DND-41 (cell line): ENCODE measurements at regions not wholly inside any gene's neighbourhood (a gene's known extent, or its start where the extent isn't known, plus 50 kb on each side); places are given as distances from the start of the nearest gene placed in this dataset.

Source experiments
- ATAC-seq: fragments of 200-7000 bp; cut with Tn5 transposase; 3 replicates; pipeline ENCODE4 v1.9.1; 2021; ENCODE audit warnings: low read depth; ENCODE audit not compliant: insufficient read depth
- DNase-seq: peaks from one replicate; pipeline ENCODE4 v3.0.0-alpha.2; 2020
- H2AFZ ChIP-seq: 2 replicates; pipeline ENCODE4 v1.6.0; 2012; ENCODE audit warnings: low read depth, low read length
- H3K27ac ChIP-seq: 2 replicates; pipeline ENCODE4 v1.5.1; 2012; ENCODE audit warnings: low read length, inconsistent platforms
- H3K27me3 ChIP-seq: fragments of 200-600 bp; sonication (generic); 2 replicates; pipeline ENCODE4 v1.6.0; 2012; ENCODE audit warnings: low read length, mild to moderate bottlenecking, inconsistent platforms; ENCODE audit not compliant: insufficient read depth, poor library complexity
- H3K36me3 ChIP-seq: 2 replicates; pipeline ENCODE4 v1.5.1; 2012; ENCODE audit warnings: low read length, inconsistent platforms; ENCODE audit not compliant: insufficient read depth
- H3K4me1 ChIP-seq: 2 replicates; pipeline ENCODE4 v1.5.1; 2012; ENCODE audit warnings: mild to moderate bottlenecking, low read length; ENCODE audit not compliant: insufficient read depth
- H3K4me2 ChIP-seq: 2 replicates; pipeline ENCODE4 v1.6.0; 2012; ENCODE audit warnings: mild to moderate bottlenecking, moderate library complexity, low read length, inconsistent platforms; ENCODE audit not compliant: insufficient read depth
- H3K4me3 ChIP-seq, 2 experiments: fragments of 200-600 bp in 1 of 2; shearing (Covaris generic) in 1 of 2; 2 replicates each; pipeline ENCODE4 v1.5.1; 2012 to 2016; ENCODE audit warnings: inconsistent platforms in 2 of 2, low read length in 2 of 2, mild to moderate bottlenecking in 2 of 2, low read depth in 1 of 2, moderate library complexity in 1 of 2
- H3K79me2 ChIP-seq: 2 replicates; pipeline ENCODE4 v1.6.0; 2012; ENCODE audit warnings: low read length, inconsistent platforms; ENCODE audit not compliant: insufficient read depth
- H3K9ac ChIP-seq: 2 replicates; pipeline ENCODE4 v1.6.0; 2012; ENCODE audit warnings: low read depth, mild to moderate bottlenecking, inconsistent platforms, low read length, moderate library complexity
- H3K9me3 ChIP-seq: 2 replicates; pipeline ENCODE4 v1.5.1; 2012; ENCODE audit warnings: low read length, moderate library complexity, mild to moderate bottlenecking, inconsistent platforms; ENCODE audit not compliant: insufficient read depth, severe bottlenecking
- H4K20me1 ChIP-seq: 2 replicates; pipeline ENCODE4 v1.6.0; 2012; ENCODE audit warnings: low read length; ENCODE audit not compliant: insufficient read depth
- EZH2 ChIP-seq: IDR thresholded peaks from 3 replicates; pipeline ENCODE4 v1.6.1; 2012; ENCODE audit warnings: borderline replicate concordance, low read depth, mild to moderate bottlenecking, moderate library complexity, low read length, inconsistent platforms; ENCODE audit not compliant: severe bottlenecking
- TF ChIP-seq, protein P1 (sequence below): IDR thresholded peaks from 2 replicates; pipeline ENCODE4 v1.5.1; 2012; ENCODE audit warnings: borderline replicate concordance, low read length, moderate library complexity, mild to moderate bottlenecking; ENCODE audit not compliant: poor library complexity, severe bottlenecking; ENCODE audit errors: extremely low read depth

DNA sequence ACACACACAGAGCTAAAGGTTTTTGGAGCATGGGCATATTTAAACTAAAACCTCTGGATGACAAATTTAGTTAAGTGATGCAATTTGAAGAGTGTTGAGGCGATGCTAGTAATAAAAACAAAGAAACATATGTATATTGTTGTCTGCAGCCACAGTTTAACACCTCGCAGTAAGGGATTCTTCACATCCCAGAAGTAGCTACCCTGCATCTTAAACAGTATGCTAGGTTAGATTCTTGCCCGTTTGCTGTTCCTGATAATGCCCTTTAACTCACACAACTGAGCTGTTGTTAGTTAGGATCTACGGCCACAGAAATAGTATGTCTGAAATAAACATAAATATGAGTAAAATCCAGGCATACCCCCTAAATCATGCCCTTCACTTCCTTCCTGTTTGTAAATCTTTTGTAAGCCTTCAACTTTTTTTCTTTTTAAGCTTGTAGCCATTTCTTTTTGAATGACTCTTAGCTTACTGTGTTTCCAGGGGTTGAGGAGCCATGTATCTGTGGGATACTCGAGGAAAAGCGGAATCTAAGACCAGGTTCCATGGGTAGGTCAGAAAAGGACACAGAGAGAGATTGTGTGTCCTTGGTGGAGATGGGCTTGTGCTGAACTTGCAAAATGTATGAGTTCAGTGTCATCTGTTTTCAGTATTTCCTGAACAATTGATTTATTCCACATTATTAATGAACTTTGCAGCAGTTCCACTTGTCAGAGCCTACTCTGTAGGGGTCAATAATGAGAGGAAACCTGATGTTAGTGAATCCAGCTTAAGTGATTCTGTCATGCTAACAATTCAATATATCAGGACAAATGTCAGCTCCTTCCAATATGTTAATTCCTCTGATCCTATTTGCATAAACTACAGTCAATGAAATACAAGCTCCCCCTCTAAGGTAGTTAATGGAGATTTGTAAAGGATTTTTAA is 349.6 kb downstream of the GPAT3 start:
- DNase-seq (no peak), ATAC-seq (no peak)
- Histone ChIP-seq H3K4me2 (no peak overlapping the region), H3K4me3 (no peak overlapping the region), H3K79me2 (no peaks in the 10 kb centered on the region), H2AFZ (no peak overlapping the region), H3K27me3 (no peaks in the 10 kb centered on the region), H3K9ac (no peak overlapping the region), H3K9me3 (no peaks in the 10 kb centered on the region), H4K20me1 (no peaks in the 10 kb centered on the region), H3K36me3 (no peaks in the 10 kb centered on the region), H3K27ac (no peak overlapping the region), H3K4me1 (no peaks in the 10 kb centered on the region)
- TF ChIP-seq EZH2: no peak
- TF ChIP-seq, protein P1, sequence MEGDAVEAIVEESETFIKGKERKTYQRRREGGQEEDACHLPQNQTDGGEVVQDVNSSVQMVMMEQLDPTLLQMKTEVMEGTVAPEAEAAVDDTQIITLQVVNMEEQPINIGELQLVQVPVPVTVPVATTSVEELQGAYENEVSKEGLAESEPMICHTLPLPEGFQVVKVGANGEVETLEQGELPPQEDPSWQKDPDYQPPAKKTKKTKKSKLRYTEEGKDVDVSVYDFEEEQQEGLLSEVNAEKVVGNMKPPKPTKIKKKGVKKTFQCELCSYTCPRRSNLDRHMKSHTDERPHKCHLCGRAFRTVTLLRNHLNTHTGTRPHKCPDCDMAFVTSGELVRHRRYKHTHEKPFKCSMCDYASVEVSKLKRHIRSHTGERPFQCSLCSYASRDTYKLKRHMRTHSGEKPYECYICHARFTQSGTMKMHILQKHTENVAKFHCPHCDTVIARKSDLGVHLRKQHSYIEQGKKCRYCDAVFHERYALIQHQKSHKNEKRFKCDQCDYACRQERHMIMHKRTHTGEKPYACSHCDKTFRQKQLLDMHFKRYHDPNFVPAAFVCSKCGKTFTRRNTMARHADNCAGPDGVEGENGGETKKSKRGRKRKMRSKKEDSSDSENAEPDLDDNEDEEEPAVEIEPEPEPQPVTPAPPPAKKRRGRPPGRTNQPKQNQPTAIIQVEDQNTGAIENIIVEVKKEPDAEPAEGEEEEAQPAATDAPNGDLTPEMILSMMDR: no peak

DNA sequence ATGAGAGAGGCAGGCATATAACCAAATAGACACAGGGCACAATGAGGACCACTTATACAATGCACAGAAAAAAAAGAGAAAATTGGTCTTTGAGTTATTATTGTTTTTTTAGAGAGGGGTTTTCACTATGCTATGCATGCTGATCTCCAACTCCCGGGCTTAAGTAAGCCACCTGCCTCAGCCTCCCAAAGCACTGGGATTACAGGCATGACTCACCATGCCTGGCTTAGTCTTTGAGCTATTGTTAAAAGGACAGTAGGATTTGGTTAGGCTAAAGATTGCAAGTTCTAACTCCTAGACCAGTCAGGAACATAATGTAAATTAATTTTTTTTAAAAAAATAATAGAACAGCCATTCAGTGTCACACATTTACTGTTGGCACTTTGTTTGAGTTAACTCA is 340.1 kb downstream of the GPAT3 start:
- no peak overlapping the region for H3K9ac ChIP-seq
- H3K27me3 ChIP-seq: no peaks in the 10 kb centered on the region
- no peak overlapping the region for H2AFZ ChIP-seq
- H3K9me3 ChIP-seq: no peaks in the 10 kb centered on the region
- DNase-seq (no peak), ATAC-seq (no peak)
- H3K4me1 ChIP-seq: no peaks in the 10 kb centered on the region
- H3K36me3 ChIP-seq: no peaks in the 10 kb centered on the region
- H3K4me2 ChIP-seq: no peak overlapping the region
- H3K79me2 ChIP-seq: no peaks in the 10 kb centered on the region
- no peak overlapping the region for H3K27ac ChIP-seq
- TF ChIP-seq, protein P1: no peak
- no peak for TF ChIP-seq EZH2
- H4K20me1 ChIP-seq: no peaks in the 10 kb centered on the region
- H3K4me3 ChIP-seq: no peak overlapping the region

DNA sequence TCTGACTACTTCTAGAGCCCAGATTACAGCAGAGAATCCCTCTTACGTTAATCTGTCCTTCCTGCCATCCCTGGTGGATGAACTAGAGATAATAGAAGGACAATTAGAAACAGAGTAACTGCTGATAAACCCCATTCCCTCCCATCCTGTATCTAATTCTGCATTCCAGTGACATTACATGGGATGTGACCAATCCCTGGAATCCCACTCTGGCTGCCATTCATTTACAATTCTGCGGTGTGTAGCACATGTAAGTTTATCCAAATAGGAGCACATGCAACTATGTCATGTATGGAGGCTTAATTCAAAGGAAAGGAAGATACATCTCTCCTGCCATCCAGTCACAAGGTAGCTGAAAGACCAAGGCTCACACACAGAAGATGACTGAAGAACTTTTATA is 339.5 kb downstream of the GPAT3 start:
- Histone ChIP-seq H3K4me3 (no peak overlapping the region), H4K20me1 (no peaks in the 10 kb centered on the region), H3K4me1 (no peaks in the 10 kb centered on the region), H3K9me3 (no peaks in the 10 kb centered on the region), H3K36me3 (no peaks in the 10 kb centered on the region), H3K79me2 (no peaks in the 10 kb centered on the region), H3K9ac (no peak overlapping the region), H2AFZ (no peak overlapping the region), H3K4me2 (no peak overlapping the region), H3K27me3 (no peaks in the 10 kb centered on the region), H3K27ac (no peak overlapping the region)
- TF ChIP-seq EZH2: no peak
- TF ChIP-seq, protein P1: no peak
- ATAC-seq (no peak), DNase-seq (no peak)
